ENCODE measurements at regions not wholly inside any gene's neighbourhood (a gene's known extent, or its start where the extent isn't known, plus 50 kb on each side); places are given as distances from the start of the nearest gene placed in this dataset.

- no peak for DNase-seq (ENCODE audit: low read depth)
- TF ChIP-seq CTCF (IDR thresholded peaks at IDR 0.05; ENCODE audit: low read depth, low read length, missing control alignments): no peak
- H3K4me3 ChIP-seq (ENCODE audit: low read depth, low read length): no peak overlapping the region
- in situ Hi-C loops (cut with HindIII; ENCODE audit: low sequenced_read_pairs): no loop called here
Observed at GRCh38 chr10:78879621-78880020, 189.1 kb upstream of the ZMIZ1 start.

- DNase-seq (ENCODE audit: low read depth): no peak
- no peak for TF ChIP-seq CTCF (IDR thresholded peaks at IDR 0.05; ENCODE audit: low read depth, low read length, missing control alignments)
- H3K4me3 ChIP-seq (ENCODE audit: low read depth, low read length): no peak overlapping the region
- in situ Hi-C loops (cut with HindIII; ENCODE audit: low sequenced_read_pairs): no loop called here
Observed at GRCh38 chr10:78886129-78886528, 182.6 kb upstream of the ZMIZ1 start.

- DNase-seq (ENCODE audit: low read depth): no peak
Observed at GRCh38 chr10:78889536-78890063, 179.2 kb upstream of the ZMIZ1 start.

GRCh38 chr10:78890506-78890905, 178.3 kb upstream of the ZMIZ1 start:
- H3K4me3 ChIP-seq (ENCODE audit: low read depth, low read length): no peak overlapping the region
- DNase-seq (ENCODE audit: low read depth): no peak
- in situ Hi-C loops (cut with HindIII; ENCODE audit: low sequenced_read_pairs): no loop called here
- no peak for TF ChIP-seq CTCF (IDR thresholded peaks at IDR 0.05; ENCODE audit: low read depth, low read length, missing control alignments)

More at GRCh38 chr10:78889536-78890063, 179.2 kb upstream of the ZMIZ1 start:
- in situ Hi-C loops (cut with HindIII; ENCODE audit: low sequenced_read_pairs): no loop called here
- H3K4me3 ChIP-seq (ENCODE audit: low read depth, low read length): no peak overlapping the region
- TF ChIP-seq CTCF (IDR thresholded peaks at IDR 0.05; ENCODE audit: low read depth, low read length, missing control alignments): no peak

GRCh38 chr10:78891741-78892140, 177.0 kb upstream of the ZMIZ1 start:
- in situ Hi-C loops (cut with HindIII; ENCODE audit: low sequenced_read_pairs): no loop called here
- TF ChIP-seq CTCF (IDR thresholded peaks at IDR 0.05; ENCODE audit: low read depth, low read length, missing control alignments): no peak

GRCh38 chr10:78892338-78893176, 176.2 kb upstream of the ZMIZ1 start:
- no peak for DNase-seq (ENCODE audit: low read depth)
- no peak overlapping the region for H3K4me3 ChIP-seq (ENCODE audit: low read depth, low read length)
- no peak for TF ChIP-seq CTCF (IDR thresholded peaks at IDR 0.05; ENCODE audit: low read depth, low read length, missing control alignments)
- in situ Hi-C loops (cut with HindIII; ENCODE audit: low sequenced_read_pairs): no loop called here

More at GRCh38 chr10:78891741-78892140, 177.0 kb upstream of the ZMIZ1 start:
- no peak overlapping the region for H3K4me3 ChIP-seq (ENCODE audit: low read depth, low read length)
- DNase-seq (ENCODE audit: low read depth): no peak
